ENCODE measurements at regions not wholly inside any gene's neighbourhood (a gene's known extent, or its start where the extent isn't known, plus 50 kb on each side); places are given as distances from the start of the nearest gene placed in this dataset.
A peak's percentile ranks its signal among the peaks of the same experiment; 100 is the strongest.

DNA sequence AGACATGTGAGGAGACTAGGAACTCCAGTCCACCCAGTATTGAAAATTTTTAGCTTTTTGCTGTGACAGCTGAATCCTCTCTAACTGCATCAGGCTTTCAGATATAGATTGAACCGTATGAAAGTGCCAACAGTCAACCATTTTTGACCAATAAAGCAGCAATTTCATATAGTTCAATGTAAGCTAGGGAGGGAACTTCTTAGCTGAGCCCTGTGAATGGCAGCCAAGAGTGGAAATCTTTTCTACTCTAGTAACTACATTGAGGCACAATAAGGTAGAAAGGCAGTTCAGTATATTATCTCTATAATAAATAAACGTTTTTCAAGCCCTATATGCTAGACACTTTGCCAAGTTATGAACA is 96.3 kb upstream of the TANK start:
- TF ChIP-seq, protein P1, sequence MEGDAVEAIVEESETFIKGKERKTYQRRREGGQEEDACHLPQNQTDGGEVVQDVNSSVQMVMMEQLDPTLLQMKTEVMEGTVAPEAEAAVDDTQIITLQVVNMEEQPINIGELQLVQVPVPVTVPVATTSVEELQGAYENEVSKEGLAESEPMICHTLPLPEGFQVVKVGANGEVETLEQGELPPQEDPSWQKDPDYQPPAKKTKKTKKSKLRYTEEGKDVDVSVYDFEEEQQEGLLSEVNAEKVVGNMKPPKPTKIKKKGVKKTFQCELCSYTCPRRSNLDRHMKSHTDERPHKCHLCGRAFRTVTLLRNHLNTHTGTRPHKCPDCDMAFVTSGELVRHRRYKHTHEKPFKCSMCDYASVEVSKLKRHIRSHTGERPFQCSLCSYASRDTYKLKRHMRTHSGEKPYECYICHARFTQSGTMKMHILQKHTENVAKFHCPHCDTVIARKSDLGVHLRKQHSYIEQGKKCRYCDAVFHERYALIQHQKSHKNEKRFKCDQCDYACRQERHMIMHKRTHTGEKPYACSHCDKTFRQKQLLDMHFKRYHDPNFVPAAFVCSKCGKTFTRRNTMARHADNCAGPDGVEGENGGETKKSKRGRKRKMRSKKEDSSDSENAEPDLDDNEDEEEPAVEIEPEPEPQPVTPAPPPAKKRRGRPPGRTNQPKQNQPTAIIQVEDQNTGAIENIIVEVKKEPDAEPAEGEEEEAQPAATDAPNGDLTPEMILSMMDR (conservative IDR thresholded peaks at IDR 0.05): peak; percentile 64
- no peak for TF ChIP-seq ZFX (IDR thresholded peaks at IDR 0.05)

All from C4-2B (cell line).